GM04503 (cell line): ENCODE measurements at regions not wholly inside any gene's neighbourhood (a gene's known extent, or its start where the extent isn't known, plus 50 kb on each side); places are given as distances from the start of the nearest gene placed in this dataset.

ENCODE experiments used
- DNase-seq: peaks from one replicate; pipeline ENCODE4 v3.0.0-alpha.2; 2012; ENCODE audit warnings: low read depth

DNA sequence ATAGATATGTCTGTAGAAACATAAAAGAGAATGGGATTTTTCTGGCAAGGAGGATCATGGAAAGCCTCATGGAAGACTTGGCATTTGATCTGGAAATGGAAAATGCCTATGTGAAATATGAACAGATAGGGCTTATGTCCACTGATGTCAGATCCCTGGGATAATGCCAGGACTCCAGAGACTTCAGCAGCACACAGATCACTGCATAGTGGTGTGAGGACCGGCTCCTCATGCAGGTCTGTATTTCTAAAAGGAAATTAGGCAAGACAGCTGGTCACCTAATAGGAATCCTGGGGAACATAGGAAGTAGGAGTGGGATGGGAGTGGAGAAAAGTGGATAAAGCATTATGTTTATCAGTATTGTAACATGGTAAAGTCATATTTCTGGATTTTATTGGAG is 56.8 kb upstream of the IPO9 start:
- DNase-seq: no peak

DNA sequence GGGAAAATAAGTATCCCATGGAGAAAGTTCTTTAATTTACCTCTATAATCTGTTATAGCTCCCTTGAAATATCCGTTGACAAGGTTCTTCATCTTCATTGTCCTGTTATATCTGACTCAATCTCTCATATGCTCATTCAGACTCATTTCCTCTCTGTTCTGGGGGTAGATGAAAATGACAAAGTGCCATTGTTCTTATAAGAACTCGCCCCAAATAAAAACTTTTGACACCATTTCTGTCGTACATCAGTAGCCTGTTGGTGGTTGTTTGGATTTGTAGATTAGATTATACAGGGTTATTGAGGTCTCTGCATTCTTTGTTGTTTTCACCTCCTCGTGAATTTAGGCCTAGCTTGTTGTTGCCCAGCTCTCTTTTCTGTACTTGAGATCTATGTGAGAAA is 55.2 kb upstream of the IPO9 start:
- DNase-seq: no peak

DNA sequence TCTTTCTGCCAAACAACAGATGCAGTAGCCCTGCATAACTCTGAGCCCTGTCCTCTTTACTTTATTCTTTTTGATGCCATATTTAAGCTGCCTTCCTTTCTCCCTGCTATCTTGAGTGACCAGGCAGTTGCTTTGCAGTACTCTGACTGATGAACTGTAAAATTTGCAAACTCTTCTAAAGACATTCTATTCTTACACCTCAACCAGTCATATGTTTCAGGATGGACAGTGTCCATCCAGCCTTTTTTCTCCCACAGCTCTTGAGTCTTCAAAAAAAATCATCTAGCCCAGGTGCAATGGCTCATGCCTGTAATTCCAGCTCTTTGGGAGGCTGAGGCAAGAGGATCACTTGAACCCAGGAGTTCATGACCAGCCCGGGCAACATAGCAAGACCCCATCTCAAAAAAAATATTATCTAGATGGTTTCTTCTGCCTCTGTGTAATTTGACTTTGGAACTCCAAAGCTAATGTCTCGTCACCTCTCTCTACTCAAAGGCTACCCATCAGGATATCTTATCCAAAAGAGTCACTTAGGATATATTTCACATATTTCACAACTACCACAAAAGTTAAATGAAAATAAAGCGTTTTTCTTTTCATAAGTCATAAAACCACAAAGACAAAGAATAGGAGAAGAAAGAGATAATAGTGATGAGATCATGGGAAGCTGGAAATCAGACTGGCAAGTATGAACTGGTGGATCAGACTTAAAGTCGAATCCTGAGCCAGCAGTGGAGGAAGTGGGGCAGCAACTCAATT is 54.6 kb upstream of the IPO9 start:
- peak; percentile 86 for DNase-seq

DNA sequence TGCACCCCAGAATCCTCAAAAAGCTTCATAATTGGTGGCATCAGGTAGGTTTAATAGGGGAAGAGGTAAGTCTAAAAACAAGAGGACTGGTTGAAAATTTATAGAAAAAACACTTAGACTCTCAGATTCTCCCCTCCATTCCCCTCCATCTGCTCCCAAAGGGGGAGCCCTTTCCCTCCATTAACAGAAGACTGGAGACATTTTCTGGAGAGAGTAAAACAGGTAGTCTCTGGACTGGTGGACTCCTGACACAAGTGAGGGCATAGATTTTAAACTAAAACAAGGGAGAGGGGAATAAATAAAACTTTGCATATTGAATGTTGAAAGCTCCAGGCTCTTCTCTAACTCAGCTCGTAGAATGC is 54.0 kb upstream of the IPO9 start:
- DNase-seq: no peak

DNA sequence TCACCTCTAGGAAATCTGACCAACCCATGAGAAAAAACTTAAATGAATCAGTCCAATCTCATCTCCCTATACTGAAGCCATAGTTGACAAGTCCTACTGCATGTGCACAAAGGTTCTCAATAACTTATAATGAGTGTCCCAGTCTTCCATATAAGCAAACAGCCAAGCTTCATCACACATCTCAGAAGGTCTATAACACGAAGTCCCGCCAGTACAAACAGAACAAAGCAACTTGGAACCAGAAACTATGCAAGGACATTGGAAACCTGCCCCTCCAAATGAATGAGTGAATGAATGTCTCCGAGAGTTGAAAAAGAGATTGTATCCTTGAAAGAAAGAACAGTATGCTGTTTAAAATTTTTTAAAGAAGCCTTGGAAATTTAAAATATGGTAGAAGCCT is 53.6 kb upstream of the IPO9 start:
- no peak for DNase-seq

DNA sequence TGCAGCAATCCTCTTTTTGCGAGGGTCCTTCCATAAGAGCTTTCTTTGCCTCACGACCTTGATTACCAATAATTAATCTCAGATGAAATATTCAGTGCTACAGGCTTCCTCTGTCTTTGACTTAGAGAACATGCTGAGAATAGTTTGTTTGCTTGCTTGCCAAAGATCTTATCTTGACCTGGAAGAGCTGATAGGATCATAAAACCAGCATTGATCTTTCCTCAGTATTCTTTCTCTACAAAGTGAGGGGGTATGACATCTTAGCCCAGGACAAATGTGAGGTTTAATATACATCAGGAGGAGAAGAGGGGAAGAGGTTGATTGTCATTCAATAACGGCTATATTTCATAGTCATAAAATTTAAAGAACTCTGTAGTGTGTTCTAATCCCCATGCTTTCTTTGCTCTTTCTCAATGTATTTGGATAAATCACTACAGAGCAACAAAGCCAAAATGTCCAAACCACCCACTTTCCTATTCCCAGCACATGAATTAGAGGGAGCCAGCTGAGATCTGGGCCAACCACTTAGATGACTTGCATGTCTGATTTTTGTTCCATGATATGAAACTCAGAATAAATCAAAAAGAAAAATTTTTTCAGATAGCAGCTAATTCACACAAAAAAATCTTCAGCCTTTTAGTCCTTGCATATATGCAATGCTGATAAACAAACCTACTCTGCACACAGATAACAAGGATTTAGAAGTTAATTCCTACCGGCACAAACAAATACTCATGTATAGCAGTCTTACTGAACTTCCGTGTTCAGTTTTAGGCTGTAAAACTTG is 50.5 kb upstream of the IPO9 start:
- DNase-seq: no peak
